Osteocyte (in vitro differentiated cells): ENCODE measurements at regions not wholly inside any gene's neighbourhood (a gene's known extent, or its start where the extent isn't known, plus 50 kb on each side); places are given as distances from the start of the nearest gene placed in this dataset.

Experiments used
- DNase-seq: peaks from one replicate; pipeline ENCODE4 v3.0.0; 2021; ENCODE audit warnings: mixed read lengths; ENCODE audit not compliant: unreplicated experiment; ENCODE audit errors: extremely low spot score
- H3K27ac Mint-ChIP-seq: one replicate; pipeline ENCODE4 v1.8.0; 2021; ENCODE audit warnings: mild to moderate bottlenecking, mixed read lengths; ENCODE audit not compliant: unreplicated experiment
- H3K27me3 Mint-ChIP-seq: one replicate; pipeline ENCODE4 v1.8.0; 2021; ENCODE audit warnings: mixed read lengths; ENCODE audit not compliant: unreplicated experiment
- H3K36me3 Mint-ChIP-seq: one replicate; pipeline ENCODE4 v1.8.0; 2021; ENCODE audit warnings: mixed read lengths; ENCODE audit not compliant: unreplicated experiment
- H3K4me1 Mint-ChIP-seq: one replicate; pipeline ENCODE4 v1.8.0; 2021; ENCODE audit warnings: mixed read lengths; ENCODE audit not compliant: unreplicated experiment
- H3K4me3 Mint-ChIP-seq: one replicate; pipeline ENCODE4 v1.8.0; 2021; ENCODE audit warnings: mild to moderate bottlenecking, moderate library complexity, mixed read lengths; ENCODE audit not compliant: unreplicated experiment
- H3K9me3 Mint-ChIP-seq: one replicate; pipeline ENCODE4 v1.8.0; 2021; ENCODE audit warnings: mixed read lengths; ENCODE audit not compliant: unreplicated experiment
- CTCF ChIP-seq: fragments of 200-600 bp; sonication (generic); IDR thresholded peaks from 2 replicates; pipeline ENCODE4 v1.5.0; 2021; ENCODE audit warnings: antibody characterized with exemption, mild to moderate bottlenecking, moderate library complexity

- Mint-ChIP-seq H3K9me3 (no peaks in the 10 kb centered on the region), H3K27ac (no peak overlapping the region), H3K27me3 (peaks cover 15% of the 10 kb centered on the region), H3K4me1 (peaks cover 3% of the 10 kb centered on the region), H3K4me3 (no peak overlapping the region), H3K36me3 (no peaks in the 10 kb centered on the region)
- DNase-seq = no peak
- TF ChIP-seq CTCF = no peak
Observed at GRCh38 chr6:119880840-119881239, 531.3 kb upstream of the MAN1A1 start.

- no peak for TF ChIP-seq CTCF
- H3K36me3 Mint-ChIP-seq = no peaks in the 10 kb centered on the region
- H3K9me3 Mint-ChIP-seq = no peaks in the 10 kb centered on the region
- peaks cover 21% of the 10 kb centered on the region for H3K27me3 Mint-ChIP-seq
- DNase-seq = no peak
- peaks cover 3% of the 10 kb centered on the region for H3K4me1 Mint-ChIP-seq
- H3K4me3 Mint-ChIP-seq = no peak overlapping the region
- no peak overlapping the region for H3K27ac Mint-ChIP-seq
Observed at GRCh38 chr6:119879731-119880130, 530.2 kb upstream of the MAN1A1 start.

GRCh38 chr6:119874381-119874780 lies 524.8 kb upstream of the MAN1A1 start:
- Mint-ChIP-seq H3K27ac (no peak overlapping the region), H3K9me3 (no peaks in the 10 kb centered on the region), H3K4me3 (no peak overlapping the region), H3K36me3 (no peaks in the 10 kb centered on the region), H3K4me1 (no peaks in the 10 kb centered on the region), H3K27me3 (peaks cover 26% of the 10 kb centered on the region)
- no peak for DNase-seq
- TF ChIP-seq CTCF = no peak

DNA sequence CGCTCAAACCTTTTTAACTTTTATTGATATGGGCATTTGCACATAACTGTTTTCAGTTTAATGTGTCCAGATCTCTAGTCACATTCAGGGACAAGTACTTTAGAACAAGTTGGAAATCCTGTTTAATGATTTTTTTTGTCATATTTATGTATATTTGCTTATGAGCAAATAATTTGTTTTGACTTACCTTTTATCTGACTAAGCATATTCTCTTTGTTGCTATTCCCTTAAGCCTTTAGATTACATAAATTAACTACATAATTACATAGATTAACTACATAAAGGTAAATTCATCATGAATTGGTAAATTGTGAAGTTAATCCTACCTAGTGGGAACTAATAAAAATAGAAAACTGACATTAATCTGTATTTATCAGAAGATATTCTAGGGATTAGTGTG lies 523.5 kb upstream of the MAN1A1 start:
- TF ChIP-seq CTCF = no peak
- Mint-ChIP-seq H3K27ac (no peak overlapping the region), H3K27me3 (peaks cover 23% of the 10 kb centered on the region), H3K4me1 (no peaks in the 10 kb centered on the region), H3K9me3 (no peaks in the 10 kb centered on the region), H3K36me3 (no peaks in the 10 kb centered on the region), H3K4me3 (no peak overlapping the region)
- DNase-seq = no peak

- no peak for DNase-seq
- TF ChIP-seq CTCF = no peak
- no peak overlapping the region for H3K4me3 Mint-ChIP-seq
- H3K27me3 Mint-ChIP-seq = peaks cover 16% of the 10 kb centered on the region
- H3K4me1 Mint-ChIP-seq = no peaks in the 10 kb centered on the region
- peaks cover 7% of the 10 kb centered on the region for H3K9me3 Mint-ChIP-seq
- H3K36me3 Mint-ChIP-seq = no peaks in the 10 kb centered on the region
- H3K27ac Mint-ChIP-seq = no peak overlapping the region
Observed at GRCh38 chr6:119871520-119871919, 522.0 kb upstream of the MAN1A1 start.
